H9 (cell line): ENCODE measurements at regions not wholly inside any gene's neighbourhood (a gene's known extent, or its start where the extent isn't known, plus 50 kb on each side); places are given as distances from the start of the nearest gene placed in this dataset.

Source experiments
- DNase-seq: peaks from one replicate; pipeline ENCODE4 v3.0.0-alpha.2; 2017
- H2AFZ ChIP-seq: one replicate; pipeline ENCODE4 v1.6.1; 2013; ENCODE audit warnings: mild to moderate bottlenecking, low read length, control low read depth, moderate library complexity
- H2AK5ac ChIP-seq: 2 replicates; pipeline ENCODE4 v1.6.1; 2013; ENCODE audit warnings: low read length, control low read depth, mixed read lengths; ENCODE audit not compliant: insufficient read length
- H2BK120ac ChIP-seq: one replicate; pipeline ENCODE4 v1.6.1; 2013; ENCODE audit warnings: low read depth, mild to moderate bottlenecking, low read length, control low read depth, inconsistent platforms; ENCODE audit not compliant: poor library complexity, severe bottlenecking
- H2BK12ac ChIP-seq: 2 replicates; pipeline ENCODE4 v1.6.1; 2013; ENCODE audit warnings: low read length, control low read depth, mixed read lengths, low read depth; ENCODE audit not compliant: insufficient read length
- H2BK15ac ChIP-seq: 2 replicates; pipeline ENCODE4 v1.6.1; 2013; ENCODE audit warnings: low read depth, low read length, control low read depth
- H2BK20ac ChIP-seq: one replicate; pipeline ENCODE4 v1.6.1; 2013; ENCODE audit warnings: low read depth, mild to moderate bottlenecking, low read length, control low read depth, inconsistent platforms; ENCODE audit not compliant: poor library complexity, severe bottlenecking
- H2BK5ac ChIP-seq: 2 replicates; pipeline ENCODE4 v1.6.1; 2013; ENCODE audit warnings: low read length, control low read depth, mixed read lengths; ENCODE audit not compliant: insufficient read length
- H3K14ac ChIP-seq: 2 replicates; pipeline ENCODE4 v1.6.1; 2013; ENCODE audit warnings: low read length, control low read depth; ENCODE audit not compliant: insufficient read depth
- H3K18ac ChIP-seq: 2 replicates; pipeline ENCODE4 v1.6.1; 2013; ENCODE audit warnings: low read depth, mild to moderate bottlenecking, mixed read lengths, low read length, control low read depth; ENCODE audit not compliant: insufficient read length
- H3K23ac ChIP-seq: 2 replicates; pipeline ENCODE4 v1.6.1; 2013; ENCODE audit warnings: low read length, control low read depth, mixed read lengths, low read depth; ENCODE audit not compliant: insufficient read length
- H3K23me2 ChIP-seq: 2 replicates; pipeline ENCODE4 v1.6.1; 2013; ENCODE audit warnings: low read depth, mild to moderate bottlenecking, mixed read lengths, low read length, control low read depth; ENCODE audit not compliant: insufficient read length, poor library complexity, severe bottlenecking
- H3K27ac ChIP-seq: 2 replicates; pipeline ENCODE4 v1.5.1; 2013; ENCODE audit warnings: low read length, control low read depth, mixed read lengths, low read depth; ENCODE audit not compliant: insufficient read length
- H3K27me3 ChIP-seq: 2 replicates; pipeline ENCODE4 v1.6.1; 2013; ENCODE audit warnings: low read length, control low read depth, inconsistent platforms; ENCODE audit not compliant: insufficient read depth
- H3K4ac ChIP-seq: 2 replicates; pipeline ENCODE4 v1.6.1; 2013; ENCODE audit warnings: low read depth, mild to moderate bottlenecking, control low read depth, inconsistent platforms, low read length, moderate library complexity
- H3K4me1 ChIP-seq: 2 replicates; pipeline ENCODE4 v1.6.1; 2013; ENCODE audit warnings: low read length, control low read depth, inconsistent platforms; ENCODE audit not compliant: insufficient read depth
- H3K4me2 ChIP-seq: 2 replicates; pipeline ENCODE4 v1.6.1; 2013; ENCODE audit warnings: low read length, control low read depth, mixed read lengths; ENCODE audit not compliant: insufficient read length, insufficient read depth
- H3K56ac ChIP-seq: 2 replicates; pipeline ENCODE4 v1.6.1; 2013; ENCODE audit warnings: low read depth, mild to moderate bottlenecking, mixed read lengths, low read length, control low read depth; ENCODE audit not compliant: insufficient read length
- H3K79me1 ChIP-seq: 2 replicates; pipeline ENCODE4 v1.6.1; 2013; ENCODE audit warnings: low read depth, mild to moderate bottlenecking, moderate library complexity, low read length, control low read depth, inconsistent platforms; ENCODE audit not compliant: insufficient read depth, poor library complexity, severe bottlenecking
- H3K79me2 ChIP-seq: 2 replicates; pipeline ENCODE4 v1.6.1; 2013; ENCODE audit warnings: low read length, control low read depth, inconsistent platforms; ENCODE audit not compliant: insufficient read depth
- H3K9ac ChIP-seq: 2 replicates; pipeline ENCODE4 v1.6.1; 2013; ENCODE audit warnings: low read length, control low read depth, mixed read lengths; ENCODE audit not compliant: insufficient read length; ENCODE audit errors: extremely low read depth
- H3K9me3 ChIP-seq: one replicate; pipeline ENCODE4 v1.6.1; 2013; ENCODE audit warnings: low read depth, low read length, inconsistent platforms; ENCODE audit not compliant: control insufficient read depth
- H3T11ph ChIP-seq: one replicate; pipeline ENCODE4 v1.6.1; 2013; ENCODE audit warnings: mild to moderate bottlenecking, low read length, control low read depth, inconsistent platforms
- H4K20me1 ChIP-seq: one replicate; pipeline ENCODE4 v1.6.1; 2013; ENCODE audit not compliant: control insufficient read depth, insufficient read length, insufficient read depth
- H4K5ac ChIP-seq: 2 replicates; pipeline ENCODE4 v1.6.1; 2013; ENCODE audit warnings: low read depth, mild to moderate bottlenecking, mixed read lengths, low read length, control low read depth; ENCODE audit not compliant: insufficient read length
- H4K8ac ChIP-seq: replicated peaks from 2 replicates; pipeline ENCODE4 v1.6.1; 2013; ENCODE audit warnings: low read length, control low read depth, mixed read lengths, low read depth; ENCODE audit not compliant: insufficient read length
- H4K91ac ChIP-seq: 2 replicates; pipeline ENCODE4 v1.6.1; 2013; ENCODE audit warnings: low read depth, mild to moderate bottlenecking, moderate library complexity, mixed read lengths, low read length, control low read depth; ENCODE audit not compliant: insufficient read length
- H3K27ac Mint-ChIP-seq, 3 experiments: 2 replicates in 2 of 3; 3 replicates in 1 of 3; pipeline ENCODE4 v1.8.0; 2020 to 2021; ENCODE audit warnings: mixed read lengths in 3 of 3, mild to moderate bottlenecking in 1 of 3, moderate library complexity in 1 of 3
- H3K27me3 Mint-ChIP-seq: 2 replicates; pipeline ENCODE4 v1.8.0; 2021; ENCODE audit warnings: low read depth, mild to moderate bottlenecking, moderate library complexity, mixed read lengths
- H3K36me3 Mint-ChIP-seq, 3 experiments: 2 replicates in 2 of 3; 3 replicates in 1 of 3; pipeline ENCODE4 v1.8.0; 2020 to 2021; ENCODE audit warnings: low read depth in 3 of 3, mixed read lengths in 3 of 3; ENCODE audit not compliant: insufficient read depth in 1 of 3
- H3K4me1 Mint-ChIP-seq, 2 experiments: 2 replicates each; pipeline ENCODE4 v1.8.0; 2020; ENCODE audit warnings: mixed read lengths in 2 of 2
- H3K4me3 Mint-ChIP-seq, 2 experiments: 2 replicates in 1 of 2; 3 replicates in 1 of 2; pipeline ENCODE4 v1.8.0; 2020 to 2021; ENCODE audit warnings: mild to moderate bottlenecking in 2 of 2, mixed read lengths in 2 of 2, moderate library complexity in 1 of 2
- H3K9me3 Mint-ChIP-seq, 2 experiments: 2 replicates in 1 of 2; 3 replicates in 1 of 2; pipeline ENCODE4 v1.8.0; 2020; ENCODE audit warnings: mild to moderate bottlenecking in 2 of 2, mixed read lengths in 2 of 2, moderate library complexity in 1 of 2
- WGBS: extraction: QIAGEN DNeasy Blood & Tissue Kit; methylation state at CpG from one replicate; pipeline ENCODE4 v1.1.7; 2013; ENCODE audit warnings: missing lambda C conversion rate, low lambda C conversion rate, mixed read lengths; ENCODE audit not compliant: insufficient read length; ENCODE audit errors: extremely low coverage; 5-methylcytosine and 5-hydroxymethylcytosine counted together
- TF ChIP-seq, protein P1 (sequence below): fragments of 200-600 bp; sonication (generic); conservative IDR thresholded peaks from 3 replicates; pipeline ENCODE4 v1.8.0; 2021; ENCODE audit warnings: antibody characterized with exemption, mild to moderate bottlenecking

GRCh38 chr12:102645968-102646367 is 165.6 kb upstream of the IGF1 start:
- Histone ChIP-seq H3K14ac (no peak overlapping the region), H3K23me2 (no peaks in the 10 kb centered on the region), H2BK12ac (no peak overlapping the region), H3T11ph (no peak overlapping the region), H3K27ac (no peak overlapping the region), H3K79me2 (no peaks in the 10 kb centered on the region), H4K91ac (no peak overlapping the region), H3K9me3 (no peaks in the 10 kb centered on the region), H2BK20ac (no peak overlapping the region), H2AK5ac (no peak overlapping the region), H2AFZ (no peak overlapping the region), H3K79me1 (no peaks in the 10 kb centered on the region), H2BK5ac (no peak overlapping the region), H2BK15ac (no peak overlapping the region), H3K23ac (no peak overlapping the region), H3K9ac (no peak overlapping the region), H3K18ac (no peak overlapping the region), H4K5ac (no peak overlapping the region), H4K20me1 (no peaks in the 10 kb centered on the region), H3K56ac (no peak overlapping the region), H3K4ac (no peak overlapping the region), H4K8ac (no peak overlapping the region), H3K4me1 (no peaks in the 10 kb centered on the region), H3K27me3 (no peaks in the 10 kb centered on the region), H2BK120ac (no peak overlapping the region), H3K4me2 (no peak overlapping the region)
- DNase-seq, result no peak
- WGBS, result no CpG with 5 or more reads among the region's 1 CpG
- TF ChIP-seq, protein P1, sequence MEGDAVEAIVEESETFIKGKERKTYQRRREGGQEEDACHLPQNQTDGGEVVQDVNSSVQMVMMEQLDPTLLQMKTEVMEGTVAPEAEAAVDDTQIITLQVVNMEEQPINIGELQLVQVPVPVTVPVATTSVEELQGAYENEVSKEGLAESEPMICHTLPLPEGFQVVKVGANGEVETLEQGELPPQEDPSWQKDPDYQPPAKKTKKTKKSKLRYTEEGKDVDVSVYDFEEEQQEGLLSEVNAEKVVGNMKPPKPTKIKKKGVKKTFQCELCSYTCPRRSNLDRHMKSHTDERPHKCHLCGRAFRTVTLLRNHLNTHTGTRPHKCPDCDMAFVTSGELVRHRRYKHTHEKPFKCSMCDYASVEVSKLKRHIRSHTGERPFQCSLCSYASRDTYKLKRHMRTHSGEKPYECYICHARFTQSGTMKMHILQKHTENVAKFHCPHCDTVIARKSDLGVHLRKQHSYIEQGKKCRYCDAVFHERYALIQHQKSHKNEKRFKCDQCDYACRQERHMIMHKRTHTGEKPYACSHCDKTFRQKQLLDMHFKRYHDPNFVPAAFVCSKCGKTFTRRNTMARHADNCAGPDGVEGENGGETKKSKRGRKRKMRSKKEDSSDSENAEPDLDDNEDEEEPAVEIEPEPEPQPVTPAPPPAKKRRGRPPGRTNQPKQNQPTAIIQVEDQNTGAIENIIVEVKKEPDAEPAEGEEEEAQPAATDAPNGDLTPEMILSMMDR, result no peak
- Mint-ChIP-seq H3K27ac (no peak overlapping the region), H3K36me3 (peaks cover 0 to 5% (median 0%) of the 10 kb centered on the region in 3 experiments; a peak in 2 of 7 replicates), H3K9me3 (peaks cover 2 to 8% of the 10 kb centered on the region in 2 experiments; a peak in 1 of 5 replicates), H3K27me3 (no peaks in the 10 kb centered on the region; the same call in 1 of the 2 replicates), H3K4me1 (peaks cover 3 to 7% of the 10 kb centered on the region in 2 experiments; a peak in 3 of 4 replicates), H3K4me3 (no peak overlapping the region)
